HCT116 (cell line): ENCODE measurements at regions not wholly inside any gene's neighbourhood (a gene's known extent, or its start where the extent isn't known, plus 50 kb on each side); places are given as distances from the start of the nearest gene placed in this dataset.
A peak's percentile ranks its signal among the peaks of the same experiment; 100 is the strongest.

Experiments used
- ATAC-seq: fragments of 200-7000 bp; cut with Tn5 transposase; 2 replicates; pipeline ENCODE4 v1.9.1; 2020; ENCODE audit warnings: mild to moderate bottlenecking, moderate library complexity
- BruUV-seq: library from RNA; stranded (reverse); fragments of 400-500 nt; replicated peaks from 2 replicates; lab custom pipeline; 2021; lab: Mats Ljungman, UMichigan
- CTCF ChIA-PET: fragments of 300-600 bp; sonication (Branson Sonifier 250); formaldehyde crosslinking; loops from one replicate; lab custom pipeline; 2021; ENCODE audit warnings: antibody characterized with exemption; lab: Charles Lee
- POLR2A ChIA-PET: fragments of 300-600, 350-600 bp; sonication (Branson Sonifier 250); formaldehyde crosslinking; loops from one replicate; lab custom pipeline; 2021; ENCODE audit warnings: antibody characterized with exemption; lab: Charles Lee
- RAD21 ChIA-PET, 2 experiments: fragments of 300-600 bp; sonication (Branson Sonifier 250); formaldehyde crosslinking; loops; one replicate each; lab custom pipeline; 2023; ENCODE audit warnings: low total read pairs in 2 of 2; ENCODE audit not compliant: uncharacterized antibody in 2 of 2, unreplicated experiment in 2 of 2, low non-redundant PET in 1 of 2; lab: Charles Lee
- DNase-seq: peaks from one replicate; pipeline ENCODE4 v3.0.0-alpha.2; 2010; ENCODE audit warnings: low read depth, low spot score
- H2AFZ ChIP-seq: fragments of 200-600 bp; shearing (Covaris generic), sonication (generic); 2 replicates; pipeline ENCODE4 v1.6.1; 2017; ENCODE audit warnings: low read depth, mixed run types, mixed read lengths, antibody characterized with exemption, low read length; ENCODE audit not compliant: poor library complexity, severe bottlenecking
- H3K27ac ChIP-seq: 2 replicates; pipeline ENCODE4 v1.5.1; 2012; ENCODE audit warnings: low read depth, low read length
- H3K27me3 ChIP-seq: fragments of 200-600 bp; sonication (generic); 2 replicates; pipeline ENCODE4 v1.6.1; 2016; ENCODE audit warnings: mixed run types, low read length, mixed read lengths; ENCODE audit not compliant: insufficient read depth
- H3K36me3 ChIP-seq, 2 experiments: fragments of 200-500 bp in 1 of 2; fragments of 200-600 bp in 1 of 2; sonication (Bioruptor generic) in 1 of 2; sonication (generic) in 1 of 2; 2 replicates each; pipeline versions ENCODE4 v1.5.1 to v1.6.1; 2014 to 2016; ENCODE audit warnings: low read length in 2 of 2, inconsistent platforms in 1 of 2, mixed read lengths in 1 of 2, mixed run types in 1 of 2; ENCODE audit not compliant: insufficient read depth in 2 of 2, control insufficient read depth in 1 of 2
- H3K4me1 ChIP-seq, 2 experiments: fragments of 200-600 bp in 1 of 2; sonication (generic) in 1 of 2; 2 replicates each; pipeline versions ENCODE4 v1.5.1 to v1.6.1; 2012 to 2017; ENCODE audit warnings: low read length in 2 of 2, inconsistent platforms in 1 of 2, mild to moderate bottlenecking in 1 of 2, mixed read lengths in 1 of 2, mixed run types in 1 of 2, moderate library complexity in 1 of 2; ENCODE audit not compliant: insufficient read depth in 2 of 2, control insufficient read depth in 1 of 2
- H3K4me2 ChIP-seq: fragments of 200-600 bp; sonication (generic); 2 replicates; pipeline ENCODE4 v1.6.1; 2017; ENCODE audit warnings: mixed run types, low read length, mixed read lengths
- H3K4me3 ChIP-seq, 2 experiments: fragments of 200-600 bp in 1 of 2; sonication (generic) in 1 of 2; replicated peaks in 1 of 2; 2 replicates each; pipeline ENCODE4 v1.5.1; 2011 to 2016; ENCODE audit warnings: low read length in 2 of 2, control low read depth in 1 of 2, low read depth in 1 of 2, mild to moderate bottlenecking in 1 of 2, mixed read lengths in 1 of 2, mixed run types in 1 of 2
- H3K79me2 ChIP-seq: fragments of 200-600 bp; sonication (generic); 2 replicates; pipeline ENCODE4 v1.6.1; 2017; ENCODE audit warnings: mild to moderate bottlenecking, mixed run types, low read length, moderate library complexity, mixed read lengths; ENCODE audit not compliant: insufficient read depth
- H3K9ac ChIP-seq: fragments of 200-600 bp; sonication (generic); 2 replicates; pipeline ENCODE4 v1.6.1; 2016; ENCODE audit warnings: low read length, mixed read lengths
- H3K9me2 ChIP-seq: fragments of 200-600 bp; sonication (generic), shearing (Covaris generic); 2 replicates; pipeline ENCODE4 v1.6.1; 2017; ENCODE audit warnings: mixed run types, mild to moderate bottlenecking, moderate library complexity; ENCODE audit not compliant: insufficient read depth
- H3K9me3 ChIP-seq, 2 experiments: fragments of 200-500 bp in 1 of 2; fragments of 200-600 bp in 1 of 2; sonication (Bioruptor generic) in 1 of 2; sonication (generic) in 1 of 2; 2 replicates each; pipeline ENCODE4 v1.6.1; 2014 to 2017; ENCODE audit warnings: low read length in 2 of 2, mixed read lengths in 2 of 2, inconsistent platforms in 1 of 2, low read depth in 1 of 2, mild to moderate bottlenecking in 1 of 2, mixed run types in 1 of 2, moderate library complexity in 1 of 2; ENCODE audit not compliant: control insufficient read depth in 1 of 2, insufficient read depth in 1 of 2
- H4K20me1 ChIP-seq: fragments of 200-600 bp; sonication (generic), shearing (Covaris generic); 2 replicates; pipeline ENCODE4 v1.6.1; 2017; ENCODE audit warnings: mixed run types, mild to moderate bottlenecking, moderate library complexity; ENCODE audit not compliant: insufficient read depth
- ATF3 ChIP-seq: IDR thresholded peaks from 2 replicates; pipeline ENCODE4 v1.6.1; 2012
- CBX3 ChIP-seq: IDR thresholded peaks from 2 replicates; pipeline ENCODE4 v1.6.1; 2012; ENCODE audit warnings: low read depth
- CEBPB ChIP-seq: IDR thresholded peaks from 2 replicates; pipeline ENCODE4 v1.6.1; 2012; ENCODE audit warnings: low read depth
- ELF1 ChIP-seq: IDR thresholded peaks from 2 replicates; pipeline ENCODE4 v1.6.1; 2012; ENCODE audit warnings: low read depth, borderline replicate concordance
- EZH2phosphoT487 ChIP-seq: fragments of 200-600 bp; IDR thresholded peaks from 2 replicates; pipeline ENCODE4 v1.6.1; 2018; ENCODE audit warnings: antibody characterized with exemption, borderline replicate concordance
- FOSL1 ChIP-seq: IDR thresholded peaks from 2 replicates; pipeline ENCODE4 v1.6.1; 2012; ENCODE audit warnings: low read depth
- JUND ChIP-seq: IDR thresholded peaks from 2 replicates; pipeline ENCODE4 v1.6.1; 2012
- MAX ChIP-seq: IDR thresholded peaks from 2 replicates; pipeline ENCODE4 v1.6.1; 2012
- POLR2A ChIP-seq: IDR thresholded peaks from 2 replicates; pipeline ENCODE4 v1.7.0; 2011; ENCODE audit warnings: borderline replicate concordance; ENCODE audit not compliant: insufficient read depth, insufficient read length; ENCODE audit errors: extremely low read depth
- POLR2AphosphoS5 ChIP-seq: IDR thresholded peaks from 2 replicates; pipeline ENCODE4 v1.6.1; 2011; ENCODE audit warnings: mild to moderate bottlenecking, low read depth, low read length, moderate library complexity
- RAD21 ChIP-seq: IDR thresholded peaks from 2 replicates; pipeline ENCODE4 v1.6.1; 2012; ENCODE audit warnings: low read depth, mild to moderate bottlenecking
- REST ChIP-seq: IDR thresholded peaks from 2 replicates; pipeline ENCODE4 v1.6.1; 2012; ENCODE audit warnings: low read depth
- SIN3A ChIP-seq: IDR thresholded peaks from 2 replicates; pipeline ENCODE4 v1.6.1; 2012; ENCODE audit warnings: low read depth
- SP1 ChIP-seq: IDR thresholded peaks from 2 replicates; pipeline ENCODE4 v1.6.1; 2012; ENCODE audit warnings: low read depth
- TCF7L2 ChIP-seq: IDR thresholded peaks from 2 replicates; pipeline ENCODE4 v1.7.0; 2011; ENCODE audit warnings: borderline replicate concordance, inconsistent platforms; ENCODE audit not compliant: insufficient read depth, insufficient read length; ENCODE audit errors: extremely low read depth
- ZBTB33 ChIP-seq: IDR thresholded peaks from 2 replicates; pipeline ENCODE4 v1.6.1; 2011; ENCODE audit warnings: mild to moderate bottlenecking, low read length, moderate library complexity; ENCODE audit not compliant: insufficient replicate concordance; ENCODE audit errors: extremely low read depth
- ZFX ChIP-seq: fragments of 450-650 bp; IDR thresholded peaks from 2 replicates; pipeline ENCODE4 v1.6.1; 2017
- ZNF274 ChIP-seq: fragments of 200-500 bp; sonication (Bioruptor generic); IDR thresholded peaks from 2 replicates; pipeline ENCODE4 v1.6.1; 2014; ENCODE audit warnings: mild to moderate bottlenecking, low read depth, low read length, inconsistent platforms
- intact Hi-C: fragments of 100-400 bp; cut with micrococcal nuclease; formaldehyde crosslinking; loops from 2 replicates; pipeline ENCODE4 v1.10.0; 2022
- TF ChIP-seq, protein P1 (sequence below), 3 experiments: fragments of 200-600 bp in 1 of 3; sonication (generic) in 1 of 3; IDR thresholded peaks in 2 of 3; conservative IDR thresholded peaks in 1 of 3; 2 replicates each; pipeline ENCODE4 v1.5.1; 2012 to 2017; ENCODE audit warnings: low read depth in 2 of 3, low read length in 2 of 3, antibody characterized with exemption in 1 of 3, borderline replicate concordance in 1 of 3, control low read depth in 1 of 3, mild to moderate bottlenecking in 1 of 3, mixed read lengths in 1 of 3, mixed run types in 1 of 3, moderate library complexity in 1 of 3; ENCODE audit not compliant: insufficient read depth in 1 of 3

DNA sequence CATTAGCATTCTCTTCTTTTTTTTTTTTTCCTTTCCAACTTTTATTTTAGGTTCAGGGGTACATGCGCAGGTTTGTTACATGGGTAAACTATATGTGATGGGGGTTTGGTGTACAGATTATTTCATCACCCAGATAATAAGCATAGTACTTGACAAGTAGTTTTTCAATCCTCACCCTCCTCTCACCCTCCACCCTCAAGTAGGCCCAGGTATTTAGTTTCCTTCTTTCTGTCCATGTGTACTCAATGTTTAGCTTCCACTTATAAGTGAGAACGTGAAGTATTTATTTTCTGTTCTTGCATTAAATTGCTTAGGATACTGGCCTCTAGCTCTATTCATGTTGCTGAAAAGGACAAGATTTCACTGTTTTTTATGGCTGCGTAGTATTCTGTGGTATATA, 140.8 kb upstream of the PGRMC2 start:
- Histone ChIP-seq H3K27ac (peak overlapping the region; percentile 6; the same call in 1 of the 2 replicates), H2AFZ (peak overlapping the region; percentile 99), H4K20me1 (no peaks in the 10 kb centered on the region), H3K9ac (no peak overlapping the region), H3K9me3 (no peaks in the 10 kb centered on the region), H3K27me3 (no peaks in the 10 kb centered on the region), H3K36me3 (no peaks in the 10 kb centered on the region), H3K4me2 (peak overlapping the region; percentile 66), H3K79me2 (no peaks in the 10 kb centered on the region), H3K9me2 (no peaks in the 10 kb centered on the region; the same call in 1 of the 2 replicates), H3K4me3 (peak overlapping the region; percentile 19; a peak in 3 of 4 replicates), H3K4me1 (peaks cover 3 to 15% of the 10 kb centered on the region in 2 experiments; a peak in 3 of 4 replicates)
- POLR2A ChIA-PET: no interaction called here
- TF ChIP-seq MAX (no peak), ELF1 (no peak), JUND (no peak), ATF3 (no peak), FOSL1 (no peak), CBX3 (no peak), POLR2A (no peak), SP1 (no peak), ZNF274 (no peak), EZH2phosphoT487 (no peak), ZBTB33 (no peak), POLR2AphosphoS5 (no peak), RAD21 (no peak), ZFX (no peak), REST (no peak), TCF7L2 (no peak), CEBPB (no peak), SIN3A (no peak)
- TF ChIP-seq, protein P1, sequence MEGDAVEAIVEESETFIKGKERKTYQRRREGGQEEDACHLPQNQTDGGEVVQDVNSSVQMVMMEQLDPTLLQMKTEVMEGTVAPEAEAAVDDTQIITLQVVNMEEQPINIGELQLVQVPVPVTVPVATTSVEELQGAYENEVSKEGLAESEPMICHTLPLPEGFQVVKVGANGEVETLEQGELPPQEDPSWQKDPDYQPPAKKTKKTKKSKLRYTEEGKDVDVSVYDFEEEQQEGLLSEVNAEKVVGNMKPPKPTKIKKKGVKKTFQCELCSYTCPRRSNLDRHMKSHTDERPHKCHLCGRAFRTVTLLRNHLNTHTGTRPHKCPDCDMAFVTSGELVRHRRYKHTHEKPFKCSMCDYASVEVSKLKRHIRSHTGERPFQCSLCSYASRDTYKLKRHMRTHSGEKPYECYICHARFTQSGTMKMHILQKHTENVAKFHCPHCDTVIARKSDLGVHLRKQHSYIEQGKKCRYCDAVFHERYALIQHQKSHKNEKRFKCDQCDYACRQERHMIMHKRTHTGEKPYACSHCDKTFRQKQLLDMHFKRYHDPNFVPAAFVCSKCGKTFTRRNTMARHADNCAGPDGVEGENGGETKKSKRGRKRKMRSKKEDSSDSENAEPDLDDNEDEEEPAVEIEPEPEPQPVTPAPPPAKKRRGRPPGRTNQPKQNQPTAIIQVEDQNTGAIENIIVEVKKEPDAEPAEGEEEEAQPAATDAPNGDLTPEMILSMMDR (IDR thresholded peaks at IDR 0.05 in 2 of 3, conservative IDR thresholded peaks at IDR 0.05 in 1 of 3; ENCODE audit: borderline replicate concordance in 1 of 3, insufficient read depth in 1 of 3, low read depth in 2 of 3, low read length in 2 of 3): no peak
- DNase-seq (no peak), ATAC-seq (no peak)
- CTCF ChIA-PET: interaction anchor here (0.6 to 2.1 kb wide), 4 partner anchors 25 to 125 kb away, joined by 3 to 17 read pairs (median 3); no protein-coding TSS in a partner anchor
- no TSS peak for BruUV-seq
- RAD21 ChIA-PET: interaction anchor here in 1 of 2 experiments (1.0 to 1.5 kb wide), 2 partner anchors 26 to 41 kb away, joined by 3 to 4 read pairs; no protein-coding TSS in a partner anchor
- intact Hi-C loops: no loop called here
